HG02938 (cell line): ENCODE measurements at regions not wholly inside any gene's neighbourhood (a gene's known extent, or its start where the extent isn't known, plus 50 kb on each side); places are given as distances from the start of the nearest gene placed in this dataset.

Experiments
- ATAC-seq: cut with Tn5 transposase; IDR thresholded peaks from one replicate; pipeline ENCODE4 v1.9.1; 2021; ENCODE audit warnings: mild to moderate bottlenecking, moderate library complexity; ENCODE audit not compliant: unreplicated experiment

DNA sequence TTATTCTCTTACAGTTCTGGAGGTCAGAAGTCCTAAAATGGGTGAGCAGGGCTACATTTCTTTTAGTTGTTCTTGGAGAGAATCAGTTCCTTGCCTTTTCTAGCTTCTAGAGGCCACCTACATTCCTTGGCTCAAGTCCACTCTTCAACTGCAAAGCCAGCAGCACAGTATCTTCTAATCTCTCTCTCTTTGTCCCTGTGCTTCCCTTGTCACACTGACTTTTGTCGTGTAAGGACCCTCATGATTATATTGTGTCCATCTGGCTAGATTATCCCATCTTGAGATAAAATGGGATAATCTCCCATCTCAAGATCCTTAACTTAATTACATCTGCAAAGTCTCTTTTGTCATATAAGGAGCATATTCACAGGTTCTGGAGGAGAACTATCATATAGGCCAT lies 359.0 kb downstream of the ADRA2A start:
- ATAC-seq, result no peak

GRCh38 chr10:111439034-111439842 lies 362.4 kb downstream of the ADRA2A start:
- ATAC-seq, result no peak

DNA sequence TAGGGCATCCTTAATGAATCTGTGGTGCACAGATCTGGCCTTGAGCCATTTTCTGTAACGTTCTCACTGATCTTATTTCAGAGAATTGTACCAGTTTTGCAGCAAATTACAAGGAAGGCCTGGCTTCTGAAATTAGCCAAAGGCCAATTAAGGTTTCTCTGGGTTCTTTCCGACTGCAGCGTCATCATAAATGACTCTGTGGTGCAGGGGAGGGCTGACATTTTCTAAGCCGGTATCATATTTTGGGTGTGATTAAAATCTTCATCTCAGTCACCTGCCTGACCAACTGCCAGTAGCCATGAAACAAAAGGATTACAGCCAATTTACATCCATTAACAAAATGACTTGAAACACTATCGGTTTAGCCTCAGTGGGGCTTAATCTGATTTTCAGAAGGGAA lies 363.7 kb downstream of the ADRA2A start:
- ATAC-seq, result no peak

- ATAC-seq, result no peak
These were observed 368.8 kb downstream of the ADRA2A start for GRCh38 chr10:111445667-111446066.

DNA sequence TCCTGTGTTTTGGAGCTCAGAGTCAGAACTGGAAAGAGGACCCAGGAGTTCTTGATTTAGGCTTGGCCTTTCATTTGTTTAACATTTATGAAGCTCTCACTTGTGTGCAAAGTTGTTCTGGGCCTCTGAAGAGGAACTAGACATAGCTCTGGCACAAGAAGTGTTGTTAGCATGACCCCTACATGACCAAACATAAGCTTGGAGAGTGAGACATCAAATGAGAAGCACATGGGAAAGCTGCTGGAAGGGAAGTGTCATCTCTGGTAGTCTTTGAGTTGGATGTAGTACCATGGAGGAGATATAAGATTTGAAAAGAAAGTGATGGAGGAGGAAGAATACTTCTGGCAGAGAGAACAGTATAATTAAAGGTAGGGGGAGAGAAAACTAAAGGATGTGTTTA lies 370.1 kb downstream of the ADRA2A start:
- no peak for ATAC-seq

DNA sequence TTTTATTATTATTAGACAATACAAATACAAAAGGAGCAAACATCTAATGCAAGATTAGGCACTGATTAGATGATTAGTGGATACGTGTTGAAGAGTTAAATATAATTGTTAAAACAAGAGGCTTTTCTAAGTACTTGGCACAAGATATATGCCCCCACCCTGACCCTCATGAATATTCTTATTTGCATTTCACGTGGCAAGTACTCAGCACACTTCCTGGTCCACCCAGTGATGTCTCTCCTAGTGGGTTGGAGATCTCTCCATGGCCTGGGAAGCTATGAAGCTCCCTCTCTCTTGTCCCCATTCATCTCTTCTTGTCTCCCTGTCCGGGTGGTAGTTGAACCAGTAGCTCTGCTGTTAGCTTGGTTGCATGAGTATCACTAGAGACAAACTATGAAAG lies 375.3 kb downstream of the ADRA2A start:
- no peak for ATAC-seq

- ATAC-seq, result no peak
These were observed 379.1 kb downstream of the ADRA2A start for GRCh38 chr10:111455776-111456426.

DNA sequence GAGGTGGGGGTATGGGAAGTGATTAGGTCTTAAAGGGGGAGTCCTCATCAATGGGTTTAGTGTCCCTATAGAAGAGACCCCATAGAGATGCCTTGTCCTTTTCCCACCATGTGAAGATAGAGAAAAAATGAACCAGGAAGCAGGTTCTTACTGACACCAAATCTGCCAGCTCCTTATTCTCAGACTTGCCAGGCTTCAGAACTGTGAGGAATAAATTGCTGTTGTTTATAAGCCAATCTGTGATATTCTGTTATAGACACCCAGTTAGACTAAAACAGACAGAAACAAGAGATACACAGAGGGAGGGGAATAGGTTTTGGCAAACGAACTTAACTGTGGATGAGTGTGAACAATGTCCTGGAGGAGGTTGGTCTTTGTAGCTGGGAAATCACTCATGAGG lies 381.4 kb downstream of the ADRA2A start:
- no peak for ATAC-seq

GRCh38 chr10:111459967-111460366 lies 383.1 kb downstream of the ADRA2A start:
- no peak for ATAC-seq

GRCh38 chr10:111472445-111472844 lies 395.6 kb downstream of the ADRA2A start:
- ATAC-seq, result no peak

DNA sequence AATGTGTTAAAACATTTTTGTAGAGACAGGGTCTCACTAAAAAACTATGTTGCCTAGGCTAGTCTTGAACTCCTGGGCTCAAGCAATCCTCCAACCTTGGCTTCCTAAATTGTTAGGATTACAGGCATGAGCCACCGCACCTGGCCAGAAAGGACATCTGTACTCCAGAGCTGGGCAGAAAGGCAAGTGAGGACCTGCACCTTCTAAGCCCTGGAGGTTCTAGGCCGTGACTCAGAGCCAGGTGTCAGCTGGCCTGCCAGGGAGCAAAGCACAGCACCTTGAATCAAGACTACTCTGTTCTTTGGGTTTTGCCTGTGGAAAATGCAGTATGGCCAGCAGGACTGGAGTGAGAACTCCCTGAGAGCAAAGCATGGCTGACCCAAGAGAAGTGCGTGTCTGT lies 396.5 kb downstream of the ADRA2A start:
- no peak for ATAC-seq

- ATAC-seq, result no peak
These were observed 398.0 kb downstream of the ADRA2A start for GRCh38 chr10:111474786-111475185.

DNA sequence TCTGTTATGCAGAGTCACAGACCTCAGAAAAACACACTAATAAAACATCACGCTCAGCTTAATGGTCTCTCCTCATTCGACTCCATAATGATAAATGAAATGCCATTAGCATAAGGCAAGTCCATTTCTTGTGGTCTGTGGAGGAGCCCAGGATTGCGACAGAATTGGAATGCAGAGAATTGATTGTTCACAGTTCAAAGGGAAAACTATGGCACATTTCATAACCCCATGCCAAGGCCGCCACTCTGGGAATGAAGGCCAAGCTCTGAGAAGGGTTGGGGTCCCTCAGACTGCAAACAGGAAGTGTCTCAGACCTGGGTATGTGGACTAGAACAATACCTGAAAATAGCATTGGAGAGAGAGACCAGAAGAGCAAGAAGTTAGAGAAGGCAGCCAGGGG lies 398.9 kb downstream of the ADRA2A start:
- no peak for ATAC-seq

DNA sequence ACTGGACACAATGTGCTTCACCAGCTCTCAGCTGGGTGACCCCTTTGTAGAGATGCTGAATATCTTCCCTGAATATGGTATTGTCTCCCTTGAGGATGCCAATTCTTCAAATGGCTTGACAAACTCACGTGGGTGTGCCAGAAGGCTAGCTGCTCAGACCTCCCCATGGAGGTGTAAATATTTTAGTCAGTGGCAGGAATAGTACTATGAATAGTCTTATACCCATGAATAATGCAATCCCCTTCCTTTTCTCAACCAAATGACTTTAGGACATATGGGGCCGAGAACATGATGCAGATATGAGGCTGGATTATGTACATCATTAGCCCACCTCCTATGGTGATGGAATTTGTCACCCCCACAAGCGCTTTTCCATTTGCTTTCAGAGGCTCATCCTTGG lies 401.8 kb downstream of the ADRA2A start:
- no peak for ATAC-seq

DNA sequence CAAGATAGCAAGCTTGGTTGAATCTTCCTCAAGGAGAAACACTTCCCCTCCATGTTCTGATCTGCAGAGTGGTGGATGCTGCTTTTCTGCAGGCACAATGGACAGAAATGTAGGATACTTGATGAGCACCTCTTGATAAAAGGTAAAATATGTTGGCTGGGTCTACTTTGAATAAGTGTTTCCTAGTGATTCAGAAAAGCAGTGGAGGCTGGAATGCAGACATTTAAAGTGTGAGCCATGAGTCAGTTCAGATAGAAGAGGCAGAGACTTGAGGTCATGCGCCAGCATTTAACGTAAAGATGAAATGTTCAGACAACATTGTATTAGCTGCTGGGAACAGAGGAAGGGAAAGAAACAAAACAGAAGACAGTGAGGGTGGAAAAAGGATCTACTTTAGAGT lies 403.1 kb downstream of the ADRA2A start:
- no peak for ATAC-seq

DNA sequence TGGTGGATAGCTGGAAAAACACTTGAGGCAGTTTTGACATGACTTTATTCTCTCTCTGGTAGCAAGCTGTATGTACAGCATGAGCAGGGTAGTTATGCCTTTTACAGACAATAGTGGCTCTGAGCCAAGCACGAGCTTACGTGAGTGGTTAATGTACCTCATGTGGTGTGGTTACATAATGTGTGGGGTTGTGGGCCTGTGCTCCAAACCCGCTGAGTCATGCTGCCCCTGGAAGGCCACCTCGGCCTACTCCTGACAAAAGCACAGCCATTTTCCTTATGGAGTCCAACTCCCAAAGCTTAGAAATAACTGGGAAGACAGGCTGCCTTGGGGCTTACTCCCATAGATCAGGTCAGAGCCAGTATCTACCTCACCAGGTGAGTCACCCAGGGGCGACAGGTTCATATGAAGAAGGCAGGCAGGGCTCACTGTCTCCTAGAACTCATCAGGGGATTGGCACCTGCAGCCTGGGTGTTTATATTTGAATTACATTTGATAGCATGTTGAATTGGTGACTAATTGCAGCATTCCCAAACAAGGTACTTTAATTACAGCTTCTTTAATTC lies 404.5 kb downstream of the ADRA2A start:
- ATAC-seq, result no peak

DNA sequence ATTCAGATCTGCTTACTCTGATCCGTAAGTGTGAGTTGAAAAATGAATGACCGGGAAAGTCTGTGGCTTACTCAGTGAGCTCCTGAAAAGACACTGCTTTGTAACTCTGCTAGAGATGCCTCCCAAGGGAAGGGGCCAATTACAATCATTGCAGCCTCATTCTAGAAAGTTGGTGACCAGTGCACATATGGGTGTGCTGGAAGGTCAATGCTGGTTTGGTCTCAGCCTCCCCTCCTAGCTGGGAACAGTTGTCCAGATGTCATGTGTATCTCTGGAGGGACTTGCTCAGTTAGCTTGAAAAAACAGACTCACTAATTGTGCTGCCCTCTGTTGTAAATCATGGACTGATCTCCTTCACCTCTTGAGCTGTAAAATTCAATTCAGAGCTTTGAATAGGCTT lies 405.0 kb downstream of the ADRA2A start:
- ATAC-seq, result no peak

DNA sequence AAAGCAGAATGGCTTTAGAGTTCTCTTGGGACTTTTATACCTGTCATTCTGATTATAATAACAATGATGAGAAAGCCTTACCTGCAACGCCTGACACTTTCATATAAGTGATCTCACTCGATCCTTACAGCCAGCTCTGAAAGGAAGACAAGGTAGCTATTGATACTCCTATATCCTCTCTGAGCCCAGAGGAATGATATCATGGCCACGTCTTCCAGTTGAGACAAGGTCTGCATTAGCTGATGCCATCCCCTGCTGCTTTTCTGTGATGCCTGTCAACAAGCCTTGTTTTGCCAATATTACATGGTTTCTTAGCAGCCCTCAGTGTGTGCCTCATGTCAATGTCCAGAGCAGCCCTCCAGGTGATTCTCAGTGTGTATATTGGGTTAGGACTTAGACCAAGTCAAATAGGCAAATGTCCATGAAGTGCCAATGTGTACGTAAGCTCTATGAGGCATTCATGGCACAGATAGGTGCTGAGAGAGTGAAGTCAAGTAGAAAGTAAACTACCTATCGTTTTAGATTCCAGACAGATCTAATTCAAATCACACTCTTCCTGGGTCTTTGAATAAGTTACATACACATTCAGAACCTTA lies 405.9 kb downstream of the ADRA2A start:
- ATAC-seq, result no peak

- ATAC-seq, result no peak
These were observed 408.9 kb downstream of the ADRA2A start for GRCh38 chr10:111485767-111486166.

- no peak for ATAC-seq
These were observed 409.5 kb downstream of the ADRA2A start for GRCh38 chr10:111486346-111486745.

DNA sequence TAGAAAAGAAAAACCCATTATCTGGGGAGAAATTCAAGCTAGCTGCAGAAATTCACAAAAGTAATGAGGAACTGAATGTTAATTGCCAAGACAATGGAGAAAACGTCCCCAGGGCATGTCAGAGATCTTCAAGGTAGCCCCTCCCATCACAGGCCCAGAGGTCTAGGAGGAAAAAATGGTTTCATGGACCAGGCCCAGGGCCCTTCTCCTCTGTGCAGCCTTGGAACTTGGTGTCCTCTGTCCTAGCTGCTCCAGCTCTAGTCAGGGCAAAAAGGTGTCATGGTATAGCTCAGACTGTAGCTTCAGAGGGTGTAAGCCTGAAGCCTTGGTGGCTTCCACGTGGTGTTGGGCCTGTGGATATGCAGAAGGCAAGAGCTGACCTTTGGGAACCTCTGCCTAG lies 411.8 kb downstream of the ADRA2A start:
- ATAC-seq, result no peak

- ATAC-seq, result no peak
These were observed 414.3 kb downstream of the ADRA2A start for GRCh38 chr10:111491154-111491553.
